HEK293 (cell line): ENCODE measurements at regions not wholly inside any gene's neighbourhood (a gene's known extent, or its start where the extent isn't known, plus 50 kb on each side); places are given as distances from the start of the nearest gene placed in this dataset.

ENCODE experiments used
- CTCF ChIP-seq: fragments of 450-650 bp; formaldehyde crosslinking; IDR thresholded peaks from 2 replicates; pipeline ENCODE4 v1.5.1; 2016; ENCODE audit warnings: missing biosample characterization, missing genetic modification characterization
- HOXD13 ChIP-seq: sonication (generic); formaldehyde crosslinking; IDR thresholded peaks from 2 replicates; pipeline ENCODE4 v1.8.0; 2022; ENCODE audit warnings: missing genetic modification reagents, borderline replicate concordance
- OVOL3 ChIP-seq: fragments of 450-650 bp; formaldehyde crosslinking; IDR thresholded peaks from 2 replicates; pipeline ENCODE4 v1.5.1; 2016; ENCODE audit warnings: missing biosample characterization, missing genetic modification characterization
- ZNF174 ChIP-seq: fragments of 450-650 bp; formaldehyde crosslinking; IDR thresholded peaks from 2 replicates; pipeline ENCODE4 v1.5.0; 2017; ENCODE audit warnings: missing biosample characterization, mild to moderate bottlenecking, missing genetic modification characterization
- ZNF274 ChIP-seq, 2 experiments: fragments of 200-500 bp in 1 of 2; fragments of 450-650 bp in 1 of 2; sonication (Bioruptor generic) in 1 of 2; formaldehyde crosslinking in 1 of 2; IDR thresholded peaks; 2 replicates each; pipeline versions ENCODE4 v1.5.1 to v1.6.1; 2014 to 2016; ENCODE audit warnings: borderline replicate concordance in 1 of 2, inconsistent platforms in 1 of 2, low read length in 1 of 2, missing biosample characterization in 1 of 2, missing genetic modification characterization in 1 of 2
- ZNF350 ChIP-seq: fragments of 450-650 bp; formaldehyde crosslinking; IDR thresholded peaks from 2 replicates; pipeline ENCODE4 v1.5.0; 2017; ENCODE audit warnings: missing biosample characterization, mild to moderate bottlenecking, missing genetic modification characterization
- ZNF473 ChIP-seq: fragments of 450-650 bp; formaldehyde crosslinking; IDR thresholded peaks from 2 replicates; pipeline ENCODE4 v1.5.1; 2017; ENCODE audit warnings: missing biosample characterization, missing genetic modification characterization
- ZNF549 ChIP-seq: fragments of 450-650 bp; IDR thresholded peaks from 2 replicates; pipeline ENCODE4 v1.5.1; 2018; ENCODE audit warnings: missing biosample characterization, missing genetic modification characterization, mild to moderate bottlenecking, inconsistent platforms, moderate library complexity
- ZNF596 ChIP-seq: fragments of 450-650 bp; IDR thresholded peaks from 2 replicates; pipeline ENCODE4 v1.5.0; 2018; ENCODE audit warnings: missing biosample characterization, mild to moderate bottlenecking, missing genetic modification characterization, moderate library complexity
- ZNF610 ChIP-seq: fragments of 450-650 bp; formaldehyde crosslinking; IDR thresholded peaks from 2 replicates; pipeline ENCODE4 v1.5.1; 2016; ENCODE audit warnings: missing biosample characterization, missing genetic modification characterization, borderline replicate concordance
- ZNF654 ChIP-seq: fragments of 450-650 bp; formaldehyde crosslinking; IDR thresholded peaks from 2 replicates; pipeline ENCODE4 v1.5.1; 2016; ENCODE audit warnings: low read depth, missing biosample characterization, missing genetic modification characterization
- ZNF776 ChIP-seq: fragments of 450-650 bp; formaldehyde crosslinking; IDR thresholded peaks from 2 replicates; pipeline ENCODE4 v1.5.0; 2017; ENCODE audit warnings: missing biosample characterization, missing genetic modification characterization, borderline replicate concordance

DNA sequence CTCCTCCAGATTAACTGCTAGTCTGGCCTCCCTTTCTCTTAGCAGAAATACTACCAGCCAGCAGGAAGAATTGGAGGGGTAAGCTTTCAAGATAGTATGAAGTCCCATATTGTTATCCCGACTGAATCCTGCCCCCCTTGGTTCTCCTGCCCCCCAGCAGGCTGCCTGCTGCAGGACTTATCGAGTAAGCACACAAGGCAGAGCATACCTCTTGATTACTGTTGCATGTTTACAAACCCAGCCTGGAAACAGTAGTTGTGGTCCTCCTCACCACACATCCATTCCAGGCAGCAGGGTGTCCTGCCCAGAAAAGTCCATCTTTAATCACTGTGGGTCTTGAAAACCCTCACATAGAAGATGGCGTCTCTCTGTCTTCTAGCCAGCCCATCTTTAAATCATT is 66.8 kb upstream of the PPP2R3A start:
- TF ChIP-seq CTCF (tag by site-specific recombination) (no peak), ZNF776 (tag by site-specific recombination) (no peak), HOXD13 (CRISPR knock-in tag) (no peak), ZNF350 (tag by site-specific recombination) (no peak), ZNF610 (tag by site-specific recombination) (no peak), ZNF174 (tag by site-specific recombination) (no peak), ZNF274 (IDR thresholded peaks at IDR 0.05; ENCODE audit: low read length) (no peak), ZNF274 (tag by site-specific recombination; IDR thresholded peaks at IDR 0.05; ENCODE audit: borderline replicate concordance) (no peak), ZNF596 (tag by site-specific recombination) (no peak), ZNF549 (tag by site-specific recombination) (no peak), OVOL3 (tag by site-specific recombination) (no peak), ZNF473 (tag by site-specific recombination) (no peak), ZNF654 (no peak)
